SK-N-SH (cell line): ENCODE measurements at regions not wholly inside any gene's neighbourhood (a gene's known extent, or its start where the extent isn't known, plus 50 kb on each side); places are given as distances from the start of the nearest gene placed in this dataset.

Source experiments
- CTCF ChIA-PET: fragments of 300-600, 350-600 bp; formaldehyde crosslinking; extraction: SDS; loops from one replicate; lab custom pipeline; 2021; lab: Yijun Ruan, JAX
- POLR2A ChIA-PET: fragments of 350-600 bp; sonication (Branson Sonifier 250); formaldehyde crosslinking; extraction: SDS; loops from one replicate; lab custom pipeline; 2020; ENCODE audit warnings: antibody characterized with exemption, inconsistent platforms; lab: Yijun Ruan, JAX
- DNase-seq: peaks from one replicate; pipeline ENCODE4 v3.0.0; 2012
- H2AFZ ChIP-seq: fragments of 200-600 bp; sonication (generic); 2 replicates; pipeline ENCODE4 v1.8.1; 2016; ENCODE audit warnings: antibody characterized with exemption, mild to moderate bottlenecking, low read depth
- H3F3A ChIP-seq: fragments of 200-600 bp; sonication (generic); replicated peaks from 2 replicates; pipeline ENCODE3; 2016; ENCODE audit warnings: antibody characterized with exemption, mild to moderate bottlenecking; ENCODE audit not compliant: insufficient read depth
- H3K27ac ChIP-seq, 2 experiments: fragments of 200-500 bp in 1 of 2; fragments of 200-600 bp in 1 of 2; sonication (Bioruptor generic) in 1 of 2; sonication (generic), shearing (Covaris generic) in 1 of 2; 2 replicates each; pipeline versions ENCODE4 v1.5.1 to v1.6.1; 2014 to 2016; ENCODE audit warnings: low read depth in 2 of 2, inconsistent platforms in 1 of 2, low read length in 1 of 2, mild to moderate bottlenecking in 1 of 2, mixed read lengths in 1 of 2
- H3K27me3 ChIP-seq: fragments of 200-600 bp; sonication (generic), shearing (Covaris generic); 2 replicates; pipeline ENCODE4 v1.6.1; 2016; ENCODE audit warnings: mixed run types; ENCODE audit not compliant: insufficient read depth
- H3K36me3 ChIP-seq, 2 experiments: fragments of 200-500 bp in 1 of 2; fragments of 200-600 bp in 1 of 2; sonication (Bioruptor generic) in 1 of 2; sonication (generic) in 1 of 2; replicated peaks in 1 of 2; 2 replicates each; pipeline versions ENCODE3 to v1.5.1; 2014 to 2016; ENCODE audit warnings: low read length in 1 of 2, mild to moderate bottlenecking in 1 of 2; ENCODE audit not compliant: insufficient read depth in 2 of 2, control insufficient read depth in 1 of 2
- H3K4me1 ChIP-seq, 2 experiments: fragments of 200-500 bp in 1 of 2; fragments of 200-600 bp in 1 of 2; sonication (Bioruptor generic) in 1 of 2; sonication (generic), shearing (Covaris generic) in 1 of 2; 2 replicates each; pipeline versions ENCODE4 v1.5.1 to v1.6.1; 2014 to 2016; ENCODE audit warnings: low read depth in 1 of 2, low read length in 1 of 2, mixed run types in 1 of 2; ENCODE audit not compliant: insufficient read depth in 2 of 2, control insufficient read depth in 1 of 2
- H3K4me2 ChIP-seq: fragments of 200-600 bp; sonication (generic), shearing (Covaris generic); 2 replicates; pipeline ENCODE4 v1.6.1; 2017; ENCODE audit warnings: mixed run types
- H3K4me3 ChIP-seq, 2 experiments: fragments of 200-500 bp in 1 of 2; fragments of 200-600 bp in 1 of 2; sonication (Bioruptor generic) in 1 of 2; sonication (generic), shearing (Covaris generic) in 1 of 2; 2 replicates each; pipeline versions ENCODE4 v1.5.1 to v1.8.1; 2014 to 2016; ENCODE audit warnings: low read depth in 2 of 2, inconsistent platforms in 1 of 2, low read length in 1 of 2, mild to moderate bottlenecking in 1 of 2, mixed read lengths in 1 of 2, moderate library complexity in 1 of 2
- H3K79me2 ChIP-seq: fragments of 200-600 bp; sonication (generic); 2 replicates; pipeline ENCODE4 v1.8.1; 2017; ENCODE audit warnings: mild to moderate bottlenecking; ENCODE audit not compliant: insufficient read depth
- H3K9ac ChIP-seq: fragments of 200-600 bp; sonication (generic); 2 replicates; pipeline ENCODE4 v1.6.1; 2017; ENCODE audit warnings: mixed run types
- H3K9me2 ChIP-seq: fragments of 200-600 bp; sonication (generic); 2 replicates; pipeline ENCODE4 v1.6.1; 2017; ENCODE audit warnings: mixed run types
- H3K9me3 ChIP-seq: fragments of 200-600 bp; sonication (generic); 2 replicates; pipeline ENCODE4 v1.6.1; 2017; ENCODE audit warnings: mixed run types, mild to moderate bottlenecking, moderate library complexity
- H4K20me1 ChIP-seq: fragments of 200-600 bp; sonication (generic); 2 replicates; pipeline ENCODE4 v1.6.1; 2017; ENCODE audit warnings: mild to moderate bottlenecking, mixed run types; ENCODE audit not compliant: insufficient read depth
- EZH2phosphoT487 ChIP-seq: fragments of 200-600 bp; sonication (generic); IDR thresholded peaks from 2 replicates; pipeline ENCODE4 v1.6.1; 2017; ENCODE audit warnings: low read depth, mixed run types, mild to moderate bottlenecking, antibody characterized with exemption, moderate library complexity, borderline replicate concordance
- FOXJ3 ChIP-seq: sonication (generic); formaldehyde crosslinking; IDR thresholded peaks from 2 replicates; pipeline ENCODE4 v1.5.1; 2020; ENCODE audit warnings: mild to moderate bottlenecking, missing genetic modification reagents
- MEF2A ChIP-seq: IDR thresholded peaks from 2 replicates; pipeline ENCODE4 v1.4.0; 2012; ENCODE audit warnings: low read depth, borderline replicate concordance
- REST ChIP-seq: IDR thresholded peaks from 2 replicates; pipeline ENCODE4 v1.6.1; 2012; ENCODE audit warnings: mild to moderate bottlenecking, low read depth, low read length, moderate library complexity
- RFX5 ChIP-seq: IDR thresholded peaks from 2 replicates; pipeline ENCODE4 v1.6.1; 2012; ENCODE audit warnings: mild to moderate bottlenecking, improper control_type of control experiment, low read length
- RXRA ChIP-seq: IDR thresholded peaks from 2 replicates; pipeline ENCODE4 v1.4.0; 2012; ENCODE audit warnings: low read depth, mild to moderate bottlenecking, borderline replicate concordance
- USF1 ChIP-seq: IDR thresholded peaks from 2 replicates; pipeline ENCODE4 v1.4.0; 2012; ENCODE audit warnings: low read depth, borderline replicate concordance
- USF2 ChIP-seq: fragments of 150-350 bp; IDR thresholded peaks from 2 replicates; pipeline ENCODE4 v1.6.1; 2017; ENCODE audit warnings: antibody characterized with exemption, low read length, low read depth, borderline replicate concordance
- WGBS: methylation state at CpG from one replicate; pipeline ENCODE4 v1.1.6; 2017; ENCODE audit warnings: low lambda C conversion rate; 5-methylcytosine and 5-hydroxymethylcytosine counted together

- Histone ChIP-seq H3K4me1 (peaks cover 0 to 8% of the 10 kb centered on the region in 2 experiments; a peak in 1 of 4 replicates), H3F3A (peaks cover 3% of the 10 kb centered on the region), H3K4me2 (no peak overlapping the region), H3K79me2 (no peaks in the 10 kb centered on the region), H2AFZ (no peak overlapping the region), H4K20me1 (no peaks in the 10 kb centered on the region), H3K4me3 (no peak overlapping the region), H3K9me3 (no peaks in the 10 kb centered on the region), H3K36me3 (no peaks in the 10 kb centered on the region), H3K9me2 (no peaks in the 10 kb centered on the region), H3K27ac (no peak overlapping the region), H3K9ac (no peak overlapping the region), H3K27me3 (no peaks in the 10 kb centered on the region)
- DNase-seq = no peak
- POLR2A ChIA-PET = no interaction called here
- WGBS = 62% methylated on average over 5 of the region's 5 CpGs
- TF ChIP-seq EZH2phosphoT487 (no peak), FOXJ3 (CRISPR knock-in tag) (no peak), RXRA (no peak), MEF2A (no peak), RFX5 (no peak), USF1 (no peak), REST (no peak), USF2 (no peak)
- CTCF ChIA-PET = no interaction called here
Measured at GRCh38 chr10:30192846-30193608, 133.6 kb upstream of the JCAD start.
